PC-3 (cell line): ENCODE measurements at regions not wholly inside any gene's neighbourhood (a gene's known extent, or its start where the extent isn't known, plus 50 kb on each side); places are given as distances from the start of the nearest gene placed in this dataset.
A peak's percentile ranks its signal among the peaks of the same experiment; 100 is the strongest.

Source experiments
- ATAC-seq: fragments of 200-7000 bp; cut with Tn5 transposase; 2 replicates; pipeline ENCODE4 v1.9.1; 2020; ENCODE audit warnings: mild to moderate bottlenecking, moderate library complexity
- BruUV-seq: library from RNA; stranded (reverse); fragments of 400-500 nt; replicated peaks from 2 replicates; lab custom pipeline; 2021; lab: Mats Ljungman, UMichigan
- CTCF ChIA-PET: fragments of 300-600 bp; sonication (Branson Sonifier 250); formaldehyde crosslinking; loops from one replicate; lab custom pipeline; 2022; ENCODE audit warnings: antibody characterized with exemption; lab: Charles Lee
- POLR2A ChIA-PET: fragments of 300-600 bp; sonication (Branson Sonifier 250); formaldehyde crosslinking; loops from one replicate; lab custom pipeline; 2022; ENCODE audit warnings: antibody characterized with exemption; ENCODE audit not compliant: unreplicated experiment; lab: Charles Lee
- DNase-seq: peaks from one replicate; pipeline ENCODE4 v3.0.0-alpha.2; 2015
- H2AFZ ChIP-seq: fragments of 300-600 bp; sonication (generic); 2 replicates; pipeline ENCODE4 v1.6.0; 2016; ENCODE audit warnings: antibody characterized with exemption, low read length
- H3F3A ChIP-seq: fragments of 300-600 bp; sonication (generic); one replicate; pipeline ENCODE4 v1.6.0; 2017; ENCODE audit warnings: antibody characterized with exemption, low read length, control low read depth, mild to moderate bottlenecking; ENCODE audit not compliant: unreplicated experiment
- H3K27ac ChIP-seq: fragments of 300-600 bp; sonication (generic); 2 replicates; pipeline ENCODE4 v1.5.1; 2016; ENCODE audit warnings: mild to moderate bottlenecking, low read length
- H3K27me3 ChIP-seq: fragments of 300-600 bp; sonication (generic); 2 replicates; pipeline ENCODE4 v1.6.1; 2016; ENCODE audit warnings: low read length, mixed read lengths
- H3K36me3 ChIP-seq: fragments of 300-600 bp; sonication (generic); 2 replicates; pipeline ENCODE4 v1.6.1; 2016; ENCODE audit warnings: low read depth, mixed run types, low read length, mixed read lengths
- H3K4me1 ChIP-seq: fragments of 300-600 bp; sonication (generic); 2 replicates; pipeline ENCODE4 v1.5.1; 2016; ENCODE audit warnings: low read length; ENCODE audit not compliant: insufficient read depth
- H3K4me2 ChIP-seq: fragments of 300-600 bp; sonication (generic); 2 replicates; pipeline ENCODE4 v1.6.0; 2016; ENCODE audit warnings: low read length
- H3K4me3 ChIP-seq: fragments of 300-600 bp; sonication (generic); 2 replicates; pipeline ENCODE4 v1.5.1; 2016; ENCODE audit warnings: mild to moderate bottlenecking, low read length, mixed read lengths
- H3K79me2 ChIP-seq: fragments of 300-600 bp; sonication (generic); 2 replicates; pipeline ENCODE4 v1.6.1; 2017; ENCODE audit warnings: low read length, mixed read lengths
- H3K9ac ChIP-seq: fragments of 300-600 bp; sonication (generic); 2 replicates; pipeline ENCODE4 v1.6.0; 2016; ENCODE audit warnings: mild to moderate bottlenecking, low read length
- H3K9me2 ChIP-seq: fragments of 300-600 bp; sonication (generic); replicated peaks from 2 replicates; pipeline ENCODE4 v1.6.1; 2016; ENCODE audit warnings: mixed run types, low read length, mixed read lengths
- H3K9me3 ChIP-seq: fragments of 300-600 bp; sonication (generic); 2 replicates; pipeline ENCODE4 v1.6.1; 2016; ENCODE audit warnings: low read length, mixed read lengths
- H4K20me1 ChIP-seq: fragments of 300-600 bp; sonication (generic); 2 replicates; pipeline ENCODE4 v1.6.1; 2016; ENCODE audit warnings: low read length, mixed read lengths
- EZH2 ChIP-seq: fragments of 300-600 bp; sonication (generic); IDR thresholded peaks from one replicate; pipeline ENCODE4 v1.6.1; 2017; ENCODE audit warnings: antibody characterized with exemption, mild to moderate bottlenecking, low read length; ENCODE audit not compliant: unreplicated experiment
- EZH2phosphoT487 ChIP-seq: fragments of 300-600 bp; sonication (generic); IDR thresholded peaks from 2 replicates; pipeline ENCODE4 v1.6.1; 2018; ENCODE audit warnings: mild to moderate bottlenecking, antibody characterized with exemption, low read length, borderline replicate concordance
- intact Hi-C: fragments of 100-400 bp; cut with micrococcal nuclease; formaldehyde crosslinking; loops from 2 replicates; pipeline ENCODE4 v1.9.0; 2023
- TF ChIP-seq, protein P1 (sequence below): fragments of 300-600 bp; sonication (generic); conservative IDR thresholded peaks from 2 replicates; pipeline ENCODE4 v1.5.1; 2017; ENCODE audit warnings: antibody characterized with exemption, low read depth, mild to moderate bottlenecking, low read length

DNA sequence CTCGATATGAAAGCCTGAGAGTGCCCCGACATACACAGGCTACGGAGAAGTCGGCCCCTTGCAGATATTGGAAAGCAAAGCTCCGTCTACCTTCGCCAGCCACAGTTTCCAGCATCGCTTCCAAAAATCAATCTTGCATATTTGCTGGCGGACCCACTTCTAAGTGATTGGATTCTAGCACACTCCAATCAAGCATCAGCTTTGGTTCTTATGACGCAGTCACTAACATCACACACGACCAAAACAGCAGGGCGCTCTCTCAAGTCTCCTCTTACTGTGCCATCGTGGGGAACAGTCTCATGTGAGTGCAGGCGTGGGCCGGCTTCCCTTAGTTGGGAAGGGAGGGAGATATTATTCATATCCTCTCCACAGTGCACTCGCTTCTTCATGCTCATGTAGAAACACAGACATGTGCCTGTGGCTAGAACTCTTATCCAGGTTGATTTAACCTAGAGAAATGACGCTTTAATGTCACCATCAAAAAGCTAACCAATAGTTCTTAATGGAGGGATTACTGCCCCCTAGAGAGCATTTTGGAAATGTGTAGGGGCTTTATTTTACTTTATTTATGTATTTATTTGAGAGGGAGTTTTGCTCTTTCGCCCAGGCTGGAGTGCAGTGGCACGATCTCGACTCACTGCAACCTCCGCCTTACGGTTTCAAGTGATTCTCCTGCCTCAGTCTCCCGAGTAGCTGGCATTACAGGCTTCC lies 229.8 kb downstream of the SOD2 start:
- CTCF ChIA-PET, result no interaction called here
- Histone ChIP-seq H3F3A (no peaks in the 10 kb centered on the region), H3K9ac (no peak overlapping the region), H3K27ac (no peak overlapping the region), H3K4me3 (no peak overlapping the region), H4K20me1 (no peaks in the 10 kb centered on the region), H3K4me2 (no peak overlapping the region), H3K9me3 (no peaks in the 10 kb centered on the region), H2AFZ (no peak overlapping the region), H3K79me2 (no peaks in the 10 kb centered on the region), H3K27me3 (peaks cover 33% of the 10 kb centered on the region), H3K4me1 (no peaks in the 10 kb centered on the region), H3K9me2 (no peaks in the 10 kb centered on the region), H3K36me3 (no peaks in the 10 kb centered on the region)
- TF ChIP-seq EZH2phosphoT487, result no peak
- TF ChIP-seq, protein P1, sequence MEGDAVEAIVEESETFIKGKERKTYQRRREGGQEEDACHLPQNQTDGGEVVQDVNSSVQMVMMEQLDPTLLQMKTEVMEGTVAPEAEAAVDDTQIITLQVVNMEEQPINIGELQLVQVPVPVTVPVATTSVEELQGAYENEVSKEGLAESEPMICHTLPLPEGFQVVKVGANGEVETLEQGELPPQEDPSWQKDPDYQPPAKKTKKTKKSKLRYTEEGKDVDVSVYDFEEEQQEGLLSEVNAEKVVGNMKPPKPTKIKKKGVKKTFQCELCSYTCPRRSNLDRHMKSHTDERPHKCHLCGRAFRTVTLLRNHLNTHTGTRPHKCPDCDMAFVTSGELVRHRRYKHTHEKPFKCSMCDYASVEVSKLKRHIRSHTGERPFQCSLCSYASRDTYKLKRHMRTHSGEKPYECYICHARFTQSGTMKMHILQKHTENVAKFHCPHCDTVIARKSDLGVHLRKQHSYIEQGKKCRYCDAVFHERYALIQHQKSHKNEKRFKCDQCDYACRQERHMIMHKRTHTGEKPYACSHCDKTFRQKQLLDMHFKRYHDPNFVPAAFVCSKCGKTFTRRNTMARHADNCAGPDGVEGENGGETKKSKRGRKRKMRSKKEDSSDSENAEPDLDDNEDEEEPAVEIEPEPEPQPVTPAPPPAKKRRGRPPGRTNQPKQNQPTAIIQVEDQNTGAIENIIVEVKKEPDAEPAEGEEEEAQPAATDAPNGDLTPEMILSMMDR, result peak; percentile 35
- ATAC-seq, result no peak
- intact Hi-C loops, result no loop called here
- POLR2A ChIA-PET, result no interaction called here
- BruUV-seq, result no TSS peak
- DNase-seq, result no peak

DNA sequence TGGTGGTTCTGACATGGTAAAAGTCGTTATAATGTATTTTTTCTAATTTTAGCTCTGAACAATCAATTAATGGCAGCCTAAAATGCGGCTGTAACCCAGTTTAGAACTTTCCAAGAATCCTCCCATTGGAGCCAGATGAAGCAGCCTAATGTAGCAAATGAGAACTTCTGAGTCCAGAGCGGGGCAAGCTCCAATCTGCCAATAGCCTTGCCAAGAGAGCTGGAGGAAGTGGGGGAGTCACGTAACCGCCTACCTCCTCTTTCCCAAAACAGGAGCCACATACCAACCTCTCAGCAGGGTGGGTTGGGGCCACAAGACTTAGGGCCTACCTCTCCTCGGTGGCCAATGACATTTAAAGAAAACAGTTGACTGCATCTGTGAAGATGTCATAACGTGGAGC lies 230.6 kb downstream of the SOD2 start:
- Histone ChIP-seq H3K9ac (no peak overlapping the region), H3F3A (no peaks in the 10 kb centered on the region), H3K9me2 (no peaks in the 10 kb centered on the region), H3K4me2 (no peak overlapping the region), H2AFZ (no peak overlapping the region), H3K27me3 (peaks cover 29% of the 10 kb centered on the region), H3K79me2 (no peaks in the 10 kb centered on the region), H3K36me3 (no peaks in the 10 kb centered on the region), H3K4me1 (no peaks in the 10 kb centered on the region), H3K4me3 (no peak overlapping the region), H4K20me1 (no peaks in the 10 kb centered on the region), H3K9me3 (no peaks in the 10 kb centered on the region), H3K27ac (no peak overlapping the region)
- ChIA-PET POLR2A (no interaction called here), CTCF (no interaction called here)
- intact Hi-C loops, result no loop called here
- no TSS peak for BruUV-seq
- ATAC-seq, result no peak
- TF ChIP-seq EZH2phosphoT487 (no peak), EZH2 (no peak)
- TF ChIP-seq, protein P1, result no peak
- DNase-seq, result no peak

DNA sequence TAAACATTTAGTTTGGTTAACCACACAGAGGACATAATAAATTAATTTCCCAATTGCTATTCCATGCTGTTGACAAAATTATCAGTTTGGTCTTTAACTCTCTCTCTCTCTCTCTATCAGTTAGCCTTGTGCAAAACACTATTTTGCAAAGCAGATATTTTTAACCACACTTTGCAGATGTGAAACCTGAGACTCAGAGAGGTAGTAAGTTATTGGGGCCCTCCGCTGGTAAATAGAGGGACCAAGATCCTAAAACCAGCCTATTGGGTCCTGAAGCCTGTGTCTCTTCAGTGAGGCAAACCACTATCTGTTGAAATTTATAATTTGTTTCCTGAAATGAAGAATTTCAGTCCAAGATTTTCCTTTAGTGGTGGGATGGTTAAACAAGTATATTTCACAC lies 231.0 kb downstream of the SOD2 start:
- H3K9me3 ChIP-seq, result no peaks in the 10 kb centered on the region
- POLR2A ChIA-PET, result no interaction called here
- H3K36me3 ChIP-seq, result no peaks in the 10 kb centered on the region
- no peak overlapping the region for H3K4me3 ChIP-seq
- CTCF ChIA-PET, result no interaction called here
- no peaks in the 10 kb centered on the region for H4K20me1 ChIP-seq
- intact Hi-C loops, result no loop called here
- no peaks in the 10 kb centered on the region for H3K9me2 ChIP-seq
- no peaks in the 10 kb centered on the region for H3F3A ChIP-seq
- no peak overlapping the region for H3K9ac ChIP-seq
- H3K27me3 ChIP-seq, result peaks cover 25% of the 10 kb centered on the region
- no peak overlapping the region for H3K4me2 ChIP-seq
- no TSS peak for BruUV-seq
- TF ChIP-seq EZH2phosphoT487 (no peak), EZH2 (no peak)
- TF ChIP-seq, protein P1, result no peak
- H3K4me1 ChIP-seq, result no peaks in the 10 kb centered on the region
- no peak overlapping the region for H3K27ac ChIP-seq
- ATAC-seq, result no peak
- DNase-seq, result no peak
- H2AFZ ChIP-seq, result no peak overlapping the region
- H3K79me2 ChIP-seq, result no peaks in the 10 kb centered on the region
